Activated CD8-positive, alpha-beta T cell treated with anti-CD3 and anti-CD28 coated beads, Interleukin-2, amount 10 ng/mL, durations not matched to agents 7 days and 5 days (primary cell): ENCODE measurements at regions not wholly inside any gene's neighbourhood (a gene's known extent, or its start where the extent isn't known, plus 50 kb on each side); places are given as distances from the start of the nearest gene placed in this dataset.
A peak's percentile ranks its signal among the peaks of the same experiment; 100 is the strongest.
"Not testable (repeated sequence)": the region's sequence is repeated elsewhere in the genome, so short reads cannot be mapped to it uniquely, and the experiment has no call there.

Experiments used
- ATAC-seq: fragments of 150-1000 bp; cut with Tn5 transposase; one replicate; pipeline ENCODE4 v1.10.0; 2021; ENCODE audit warnings: moderate library complexity
- CTCF ChIA-PET: fragments of 350-600 bp; sonication (Branson Sonifier 250); formaldehyde crosslinking; loops from one replicate; lab custom pipeline; 2021; ENCODE audit warnings: antibody characterized with exemption; lab: Charles Lee
- POLR2A ChIA-PET: fragments of 350-600 bp; sonication (Branson Sonifier 250); formaldehyde crosslinking; loops from one replicate; lab custom pipeline; 2021; ENCODE audit warnings: antibody characterized with exemption; lab: Charles Lee
- DNase-seq: peaks from one replicate; pipeline ENCODE4 v3.0.0-alpha.2; 2020
- H3K27ac Mint-ChIP-seq: one replicate; pipeline ENCODE4 v1.8.0; 2021; ENCODE audit warnings: mild to moderate bottlenecking, mixed read lengths
- H3K27me3 Mint-ChIP-seq: one replicate; pipeline ENCODE4 v1.8.0; 2021; ENCODE audit warnings: low read depth, mixed read lengths
- H3K36me3 Mint-ChIP-seq: one replicate; pipeline ENCODE4 v1.8.0; 2021; ENCODE audit warnings: low read depth, mixed read lengths
- H3K4me1 Mint-ChIP-seq: one replicate; pipeline ENCODE4 v1.8.0; 2021; ENCODE audit warnings: low read depth, mixed read lengths
- H3K4me3 Mint-ChIP-seq: one replicate; pipeline ENCODE4 v1.8.0; 2021; ENCODE audit warnings: mild to moderate bottlenecking, mixed read lengths
- H3K9me3 Mint-ChIP-seq: one replicate; pipeline ENCODE4 v1.8.0; 2022; ENCODE audit warnings: mixed read lengths; ENCODE audit not compliant: insufficient read depth

DNA sequence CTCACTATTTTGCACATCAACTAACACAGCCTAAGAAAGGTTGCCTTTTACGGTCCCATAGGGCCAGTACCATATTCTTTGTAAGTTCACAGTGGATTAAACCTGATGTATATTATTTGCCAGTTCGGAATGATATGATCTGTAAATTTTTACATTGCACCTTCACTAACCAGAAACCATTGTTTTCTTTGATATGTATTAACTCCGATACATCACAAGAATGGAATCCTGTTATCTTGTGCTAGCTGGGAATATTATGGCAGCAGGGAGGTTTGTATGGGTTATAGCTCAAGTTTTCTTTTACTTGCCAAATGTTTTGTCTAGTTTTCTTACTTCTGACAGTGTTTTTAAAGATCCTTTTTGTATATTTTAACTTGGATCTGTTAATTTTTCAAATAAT is 51.4 kb upstream of the S1PR1 start:
- H3K4me1 Mint-ChIP-seq = peaks cover 42% of the 10 kb centered on the region
- H3K27me3 Mint-ChIP-seq = no peaks in the 10 kb centered on the region
- no peak overlapping the region for H3K4me3 Mint-ChIP-seq

DNA sequence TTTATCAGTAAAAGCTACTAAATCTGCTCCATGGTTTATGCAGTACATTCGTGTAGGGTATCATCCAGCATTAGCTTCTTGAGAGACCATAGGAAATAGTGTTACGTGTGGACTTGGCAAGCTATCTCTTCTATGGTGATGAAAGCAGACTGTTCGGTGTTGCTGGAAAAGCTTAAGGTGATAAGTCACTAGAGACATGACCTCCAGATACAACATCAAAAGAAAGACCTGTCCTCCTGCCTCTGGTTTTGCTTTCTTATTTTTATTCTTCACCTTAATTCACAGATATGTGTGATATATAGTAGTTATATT is 53.5 kb upstream of the S1PR1 start:
- H3K36me3 Mint-ChIP-seq = peaks cover 4% of the 10 kb centered on the region
- peaks cover 55% of the 10 kb centered on the region for H3K4me1 Mint-ChIP-seq
- ChIA-PET CTCF (interaction anchor here (0.5 to 1.3 kb wide), 4 partner anchors 11 to 105 kb away, joined by 3 to 4 read pairs (median 3); no protein-coding TSS in a partner anchor), POLR2A (no interaction called here)
- H3K9me3 Mint-ChIP-seq = peaks cover 1% of the 10 kb centered on the region
- ATAC-seq (no peak), DNase-seq (no peak)
- no peaks in the 10 kb centered on the region for H3K27me3 Mint-ChIP-seq
- no peak overlapping the region for H3K4me3 Mint-ChIP-seq
- no peak overlapping the region for H3K27ac Mint-ChIP-seq

More for the DNA sequence above, 51.4 kb upstream of the S1PR1 start:
- DNase-seq (no peak), ATAC-seq (no peak)
- Mint-ChIP-seq H3K27ac (no peak overlapping the region), H3K9me3 (peaks cover 4% of the 10 kb centered on the region), H3K36me3 (peaks cover 5% of the 10 kb centered on the region)
- CTCF ChIA-PET = interaction anchor here (1.0 to 1.5 kb wide), 3 partner anchors 14 to 103 kb away, joined by 3 to 4 read pairs (median 3); no protein-coding TSS in a partner anchor
- POLR2A ChIA-PET = no interaction called here

GRCh38 chr1:101182627-101183387 is 54.0 kb upstream of the S1PR1 start:
- Mint-ChIP-seq H3K36me3 (peaks cover 3% of the 10 kb centered on the region), H3K27me3 (no peaks in the 10 kb centered on the region), H3K4me3 (no peak overlapping the region), H3K9me3 (no peaks in the 10 kb centered on the region), H3K4me1 (peaks cover 56% of the 10 kb centered on the region), H3K27ac (no peak overlapping the region)
- CTCF ChIA-PET = interaction anchor here (0.5 to 1.3 kb wide), 3 partner anchors 11 to 105 kb away, joined by 3 to 4 read pairs (median 3); no protein-coding TSS in a partner anchor
- ATAC-seq (no peak), DNase-seq (no peak)
- POLR2A ChIA-PET = no interaction called here

DNA sequence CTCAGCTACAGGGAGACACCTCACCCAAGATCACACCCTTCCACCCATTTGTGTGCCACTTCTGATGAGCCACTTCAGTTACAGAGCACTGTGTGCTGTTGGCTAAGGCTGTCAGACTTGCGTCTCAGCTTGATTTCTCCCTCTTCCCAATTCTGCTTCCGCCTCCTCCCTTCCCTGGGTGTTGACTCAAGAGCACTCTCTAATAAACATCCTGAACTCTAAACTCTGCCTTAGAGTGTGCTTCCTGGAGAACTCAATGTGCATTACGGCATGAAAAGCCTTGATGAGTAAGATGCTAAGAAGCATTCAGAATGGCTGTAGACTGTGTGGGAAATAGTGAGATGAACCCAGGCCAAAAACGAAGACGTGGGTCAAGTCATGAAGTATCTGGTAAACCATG is 54.9 kb upstream of the S1PR1 start:
- POLR2A ChIA-PET = no interaction called here
- CTCF ChIA-PET = interaction anchor here (1.4 to 1.6 kb wide), 2 partner anchors 16 to 54 kb away, joined by 3 to 5 read pairs; no protein-coding TSS in a partner anchor
- Mint-ChIP-seq H3K36me3 (peaks cover 3% of the 10 kb centered on the region), H3K27me3 (no peaks in the 10 kb centered on the region), H3K4me1 (peaks cover 57% of the 10 kb centered on the region), H3K4me3 (no peak overlapping the region), H3K9me3 (no peaks in the 10 kb centered on the region), H3K27ac (no peak overlapping the region)
- DNase-seq (no peak), ATAC-seq (no peak)

- Mint-ChIP-seq H3K4me1 (peaks cover 61% of the 10 kb centered on the region), H3K27ac (peak overlapping the region; percentile 97), H3K36me3 (peaks cover 3% of the 10 kb centered on the region), H3K27me3 (no peaks in the 10 kb centered on the region), H3K4me3 (peak overlapping the region; percentile 81), H3K9me3 (no peaks in the 10 kb centered on the region)
- ChIA-PET POLR2A (interaction anchor here (0.7 to 6.6 kb wide), 9 partner anchors 9 to 74 kb away, joined by 3 to 89 read pairs (median 4); partner anchors contain the start of gene S1PR1), CTCF (interaction anchor here (0.6 to 5.3 kb wide), 13 partner anchors 8 to 282 kb away, joined by 3 to 36 read pairs (median 4); no protein-coding TSS in a partner anchor)
- DNase-seq (peak; percentile 60), ATAC-seq (peak; percentile 86)
Measured at GRCh38 chr1:101178688-101179491, 57.9 kb upstream of the S1PR1 start.

DNA sequence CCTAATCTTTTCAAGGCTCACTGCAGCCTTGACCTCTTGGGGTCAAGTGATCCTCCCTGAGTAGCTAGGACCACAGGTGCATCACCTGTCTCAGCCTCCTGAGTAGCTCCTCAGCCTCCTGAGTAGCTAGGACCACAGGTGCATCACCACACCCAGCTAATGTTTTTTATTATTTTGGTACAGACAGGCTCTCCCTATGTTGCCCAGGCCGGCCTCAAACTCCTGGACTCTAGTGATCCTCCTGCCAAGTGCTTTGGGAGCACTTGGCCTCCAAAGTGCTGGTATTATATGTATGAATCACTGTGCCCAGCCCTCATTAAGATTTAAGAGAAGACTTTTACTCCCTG is 58.5 kb upstream of the S1PR1 start:
- Mint-ChIP-seq H3K27ac (peak overlapping the region; percentile 97), H3K27me3 (no peaks in the 10 kb centered on the region)
- POLR2A ChIA-PET = interaction anchor here (0.7 to 6.6 kb wide), 7 partner anchors 12 to 75 kb away, joined by 3 to 89 read pairs (median 5); partner anchors contain the start of gene S1PR1

GRCh38 chr1:101175886-101176285 is 60.9 kb upstream of the S1PR1 start:
- CTCF ChIA-PET = interaction anchor here (1.0 to 5.3 kb wide), 3 partner anchors 39 to 63 kb away, joined by 3 to 36 read pairs (median 23); no protein-coding TSS in a partner anchor
- H3K27ac Mint-ChIP-seq = no peak overlapping the region

More for the DNA sequence above, 58.5 kb upstream of the S1PR1 start:
- Mint-ChIP-seq H3K4me3 (peak overlapping the region; percentile 81), H3K9me3 (no peaks in the 10 kb centered on the region), H3K4me1 (peaks cover 55% of the 10 kb centered on the region), H3K36me3 (peaks cover 3% of the 10 kb centered on the region)
- ATAC-seq (peak; percentile 14), DNase-seq (no peak)
- CTCF ChIA-PET = interaction anchor here (0.6 to 5.3 kb wide), 12 partner anchors 9 to 282 kb away, joined by 3 to 36 read pairs (median 4); no protein-coding TSS in a partner anchor

GRCh38 chr1:101175466-101175865 is 61.4 kb upstream of the S1PR1 start:
- ChIA-PET POLR2A (interaction anchor here (6.6 kb wide), 1 partner anchor 62 kb away, joined by 89 read pairs; the partner anchor contains the start of gene S1PR1), CTCF (interaction anchor here (1.1 to 5.3 kb wide), 4 partner anchors 38 to 113 kb away, joined by 3 to 36 read pairs (median 13); no protein-coding TSS in a partner anchor)
- no peak overlapping the region for H3K4me3 Mint-ChIP-seq
- H3K27ac Mint-ChIP-seq = no peak overlapping the region
- peaks cover 40% of the 10 kb centered on the region for H3K4me1 Mint-ChIP-seq
- ATAC-seq (no peak), DNase-seq (no peak)
- peaks cover 3% of the 10 kb centered on the region for H3K36me3 Mint-ChIP-seq
- no peaks in the 10 kb centered on the region for H3K27me3 Mint-ChIP-seq
- no peaks in the 10 kb centered on the region for H3K9me3 Mint-ChIP-seq

More at GRCh38 chr1:101175886-101176285, 60.9 kb upstream of the S1PR1 start:
- no peaks in the 10 kb centered on the region for H3K9me3 Mint-ChIP-seq
- H3K36me3 Mint-ChIP-seq = peaks cover 3% of the 10 kb centered on the region
- H3K4me3 Mint-ChIP-seq = no peak overlapping the region
- H3K27me3 Mint-ChIP-seq = no peaks in the 10 kb centered on the region
- POLR2A ChIA-PET = interaction anchor here (6.6 kb wide), 1 partner anchor 62 kb away, joined by 89 read pairs; the partner anchor contains the start of gene S1PR1
- no peak for ATAC-seq
- H3K4me1 Mint-ChIP-seq = peaks cover 40% of the 10 kb centered on the region
- no peak for DNase-seq

DNA sequence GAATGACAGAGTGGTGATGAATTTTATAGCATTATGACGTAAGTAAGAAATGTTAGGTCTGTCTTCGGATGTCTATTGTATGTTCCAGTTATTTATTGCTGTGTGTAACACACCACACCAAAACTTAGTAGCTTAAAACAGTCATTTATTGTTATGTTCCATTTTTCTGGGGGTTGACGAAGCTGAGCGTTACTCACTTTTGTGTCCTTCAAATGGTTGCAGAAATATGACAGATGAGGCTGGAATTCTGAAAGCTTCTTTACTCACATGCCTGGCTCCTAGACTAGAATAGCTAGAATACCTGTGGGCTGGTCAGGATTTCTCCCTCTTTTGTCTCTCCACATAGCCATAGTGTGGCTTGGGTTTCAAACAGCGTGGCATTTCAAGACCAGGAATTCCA is 62.1 kb upstream of the S1PR1 start:
- DNase-seq (no peak), ATAC-seq (no peak)
- ChIA-PET CTCF (interaction anchor here (1.1 to 5.3 kb wide), 3 partner anchors 43 to 114 kb away, joined by 3 to 36 read pairs (median 3); no protein-coding TSS in a partner anchor), POLR2A (interaction anchor here (6.6 kb wide), 1 partner anchor 63 kb away, joined by 89 read pairs; the partner anchor contains the start of gene S1PR1)
- peaks cover 35% of the 10 kb centered on the region for H3K4me1 Mint-ChIP-seq
- no peak overlapping the region for H3K4me3 Mint-ChIP-seq
- peaks cover under 1% of the 10 kb centered on the region for H3K36me3 Mint-ChIP-seq
- H3K9me3 Mint-ChIP-seq = no peaks in the 10 kb centered on the region
- no peak overlapping the region for H3K27ac Mint-ChIP-seq
- no peaks in the 10 kb centered on the region for H3K27me3 Mint-ChIP-seq

- H3K27ac Mint-ChIP-seq, H3K9me3 Mint-ChIP-seq, H3K36me3 Mint-ChIP-seq, H3K4me3 Mint-ChIP-seq, H3K27me3 Mint-ChIP-seq, DNase-seq, ATAC-seq: not testable (repeated sequence)
- CTCF ChIA-PET = interaction anchor here (1.1 kb wide), 2 partner anchors 43 to 114 kb away, joined by 3 read pairs; no protein-coding TSS in a partner anchor
- peaks cover 31% of the 10 kb centered on the region for H3K4me1 Mint-ChIP-seq
- POLR2A ChIA-PET = interaction anchor here (6.6 kb wide), 1 partner anchor 63 kb away, joined by 89 read pairs; the partner anchor contains the start of gene S1PR1
Measured at GRCh38 chr1:101174298-101174697, 62.5 kb upstream of the S1PR1 start.

GRCh38 chr1:101170506-101171050 is 66.2 kb upstream of the S1PR1 start:
- Mint-ChIP-seq H3K4me1 (peaks cover 18% of the 10 kb centered on the region), H3K36me3 (no peaks in the 10 kb centered on the region), H3K4me3 (no peak overlapping the region), H3K27me3 (no peaks in the 10 kb centered on the region), H3K27ac (no peak overlapping the region), H3K9me3 (no peaks in the 10 kb centered on the region)
- ChIA-PET POLR2A (interaction anchor here (0.8 kb wide), 1 partner anchor 8 kb away, joined by 3 read pairs; no protein-coding TSS in a partner anchor), CTCF (interaction anchor here (0.9 kb wide), 1 partner anchor 33 kb away, joined by 3 read pairs; no protein-coding TSS in a partner anchor)
- DNase-seq = no peak
- no peak for ATAC-seq
